GM12878 (cell line): ENCODE measurements at regions not wholly inside any gene's neighbourhood (a gene's known extent, or its start where the extent isn't known, plus 50 kb on each side); places are given as distances from the start of the nearest gene placed in this dataset.

ENCODE experiments used
- ATF2 ChIP-seq: IDR thresholded peaks from 2 replicates; pipeline ENCODE4 v1.6.1; 2012; ENCODE audit warnings: low read length, inconsistent platforms
- CBFB ChIP-seq: IDR thresholded peaks from 2 replicates; pipeline ENCODE4 v1.6.1; 2016; ENCODE audit warnings: antibody characterized with exemption, low read depth
- CREM ChIP-seq: IDR thresholded peaks from 2 replicates; pipeline ENCODE4 v1.6.1; 2014; ENCODE audit warnings: antibody characterized with exemption, low read depth
- EGR1 ChIP-seq, 2 experiments: IDR thresholded peaks; 1 replicate in 1 of 2; 2 replicates in 1 of 2; pipeline ENCODE4 v1.6.1; 2011 to 2012; ENCODE audit warnings: low read depth in 2 of 2, low read length in 2 of 2, borderline replicate concordance in 1 of 2, mild to moderate bottlenecking in 1 of 2, moderate library complexity in 1 of 2
- EP300 ChIP-seq, 2 experiments: fragments of 150-350 bp in 1 of 2; IDR thresholded peaks; 2 replicates each; pipeline ENCODE4 v1.6.1; 2011 to 2012; ENCODE audit warnings: low read depth in 2 of 2, low read length in 2 of 2, borderline replicate concordance in 1 of 2, improper control_type of control experiment in 1 of 2, inconsistent platforms in 1 of 2; ENCODE audit not compliant: control insufficient read depth in 1 of 2
- FOXM1 ChIP-seq: IDR thresholded peaks from 2 replicates; pipeline ENCODE4 v1.6.1; 2012; ENCODE audit warnings: low read depth, mild to moderate bottlenecking, inconsistent platforms, low read length, moderate library complexity
- MTA2 ChIP-seq: fragments of 450-650 bp; IDR thresholded peaks from 2 replicates; pipeline ENCODE4 v1.6.1; 2016; ENCODE audit warnings: low read depth, mild to moderate bottlenecking, moderate library complexity
- NFXL1 ChIP-seq: fragments of 450-650 bp; IDR thresholded peaks from 2 replicates; pipeline ENCODE4 v1.6.1; 2017; ENCODE audit warnings: antibody characterized with exemption, mild to moderate bottlenecking, borderline replicate concordance
- NR2C1 ChIP-seq: fragments of 450-650 bp; IDR thresholded peaks from 2 replicates; pipeline ENCODE4 v1.6.1; 2017; ENCODE audit warnings: antibody characterized with exemption, mild to moderate bottlenecking, moderate library complexity
- NRF1 ChIP-seq: conservative IDR thresholded peaks from 2 replicates; pipeline ENCODE4 v1.6.1; 2011; ENCODE audit warnings: mild to moderate bottlenecking, low read depth, low read length, improper control_type of control experiment
- PML ChIP-seq: IDR thresholded peaks from 2 replicates; pipeline ENCODE4 v1.6.1; 2012; ENCODE audit warnings: low read length, inconsistent platforms
- RAD21 ChIP-seq: IDR thresholded peaks from 2 replicates; pipeline ENCODE4 v1.6.1; 2011; ENCODE audit warnings: mild to moderate bottlenecking, low read depth, low read length, moderate library complexity; ENCODE audit not compliant: insufficient read depth
- RCOR1 ChIP-seq: conservative IDR thresholded peaks from 2 replicates; pipeline ENCODE4 v1.6.1; 2012; ENCODE audit warnings: low read depth, low read length, improper control_type of control experiment
- RUNX3 ChIP-seq: IDR thresholded peaks from 2 replicates; pipeline ENCODE4 v1.6.1; 2012; ENCODE audit warnings: low read length, inconsistent platforms
- SP1 ChIP-seq: IDR thresholded peaks from one replicate; pipeline ENCODE4 v1.6.1; 2011; ENCODE audit warnings: low read depth, low read length
- TARDBP ChIP-seq: IDR thresholded peaks from 2 replicates; pipeline ENCODE4 v1.6.1; 2016; ENCODE audit warnings: borderline replicate concordance
- USF2 ChIP-seq: IDR thresholded peaks from 2 replicates; pipeline ENCODE4 v1.6.1; 2011; ENCODE audit warnings: low read depth, low read length, improper control_type of control experiment, borderline replicate concordance
- WRNIP1 ChIP-seq: IDR thresholded peaks from 2 replicates; pipeline ENCODE4 v1.6.1; 2011; ENCODE audit warnings: low read depth, low read length, improper control_type of control experiment, borderline replicate concordance
- TF ChIP-seq, protein P1 (sequence below): fragments of 450-650 bp; IDR thresholded peaks from 2 replicates; pipeline ENCODE4 v1.6.1; 2017; ENCODE audit warnings: mild to moderate bottlenecking, moderate library complexity
- TF ChIP-seq, protein P2 (sequence below): fragments of 450-650 bp; formaldehyde crosslinking; IDR thresholded peaks from 2 replicates; pipeline ENCODE4 v1.4.0; 2020; ENCODE audit warnings: mild to moderate bottlenecking, moderate library complexity

- TF ChIP-seq NRF1 = no peak
- TF ChIP-seq WRNIP1 = no peak
- TF ChIP-seq FOXM1 = peak; percentile 90
- TF ChIP-seq RCOR1 = 0 out of 2 replicates have a peak, but pooled peaks have one; percentile 59
- TF ChIP-seq PML = peak; percentile 43; the same call in 1 of the 2 replicates
- peak; percentile 85 for TF ChIP-seq RUNX3
- TF ChIP-seq CREM = peak; percentile 86
- peak; percentile 79 for TF ChIP-seq ATF2
- TF ChIP-seq MTA2 = peak; percentile 38; the same call in 1 of the 2 replicates
- no peak for TF ChIP-seq SP1
- no peak for TF ChIP-seq EGR1 (IDR thresholded peaks at IDR 0.05; ENCODE audit: borderline replicate concordance in 1 of 2, low read depth in 2 of 2, low read length in 2 of 2)
- TF ChIP-seq, protein P1, sequence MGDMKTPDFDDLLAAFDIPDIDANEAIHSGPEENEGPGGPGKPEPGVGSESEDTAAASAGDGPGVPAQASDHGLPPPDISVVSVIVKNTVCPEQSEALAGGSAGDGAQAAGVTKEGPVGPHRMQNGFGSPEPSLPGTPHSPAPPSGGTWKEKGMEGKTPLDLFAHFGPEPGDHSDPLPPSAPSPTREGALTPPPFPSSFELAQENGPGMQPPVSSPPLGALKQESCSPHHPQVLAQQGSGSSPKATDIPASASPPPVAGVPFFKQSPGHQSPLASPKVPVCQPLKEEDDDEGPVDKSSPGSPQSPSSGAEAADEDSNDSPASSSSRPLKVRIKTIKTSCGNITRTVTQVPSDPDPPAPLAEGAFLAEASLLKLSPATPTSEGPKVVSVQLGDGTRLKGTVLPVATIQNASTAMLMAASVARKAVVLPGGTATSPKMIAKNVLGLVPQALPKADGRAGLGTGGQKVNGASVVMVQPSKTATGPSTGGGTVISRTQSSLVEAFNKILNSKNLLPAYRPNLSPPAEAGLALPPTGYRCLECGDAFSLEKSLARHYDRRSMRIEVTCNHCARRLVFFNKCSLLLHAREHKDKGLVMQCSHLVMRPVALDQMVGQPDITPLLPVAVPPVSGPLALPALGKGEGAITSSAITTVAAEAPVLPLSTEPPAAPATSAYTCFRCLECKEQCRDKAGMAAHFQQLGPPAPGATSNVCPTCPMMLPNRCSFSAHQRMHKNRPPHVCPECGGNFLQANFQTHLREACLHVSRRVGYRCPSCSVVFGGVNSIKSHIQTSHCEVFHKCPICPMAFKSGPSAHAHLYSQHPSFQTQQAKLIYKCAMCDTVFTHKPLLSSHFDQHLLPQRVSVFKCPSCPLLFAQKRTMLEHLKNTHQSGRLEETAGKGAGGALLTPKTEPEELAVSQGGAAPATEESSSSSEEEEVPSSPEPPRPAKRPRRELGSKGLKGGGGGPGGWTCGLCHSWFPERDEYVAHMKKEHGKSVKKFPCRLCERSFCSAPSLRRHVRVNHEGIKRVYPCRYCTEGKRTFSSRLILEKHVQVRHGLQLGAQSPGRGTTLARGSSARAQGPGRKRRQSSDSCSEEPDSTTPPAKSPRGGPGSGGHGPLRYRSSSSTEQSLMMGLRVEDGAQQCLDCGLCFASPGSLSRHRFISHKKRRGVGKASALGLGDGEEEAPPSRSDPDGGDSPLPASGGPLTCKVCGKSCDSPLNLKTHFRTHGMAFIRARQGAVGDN = no peak
- TF ChIP-seq NR2C1 = no peak
- no peak for TF ChIP-seq NFXL1
- peak; percentile 66 to 80; a peak in 3 of 4 replicates for TF ChIP-seq EP300 (IDR thresholded peaks at IDR 0.05; ENCODE audit: borderline replicate concordance in 1 of 2, control insufficient read depth in 1 of 2, low read depth in 2 of 2, low read length in 2 of 2)
- TF ChIP-seq TARDBP = no peak
- 0 out of 2 replicates have a peak, but pooled peaks have one; percentile 20 for TF ChIP-seq RAD21
- TF ChIP-seq USF2 = no peak
- TF ChIP-seq CBFB = no peak
- TF ChIP-seq, protein P2, sequence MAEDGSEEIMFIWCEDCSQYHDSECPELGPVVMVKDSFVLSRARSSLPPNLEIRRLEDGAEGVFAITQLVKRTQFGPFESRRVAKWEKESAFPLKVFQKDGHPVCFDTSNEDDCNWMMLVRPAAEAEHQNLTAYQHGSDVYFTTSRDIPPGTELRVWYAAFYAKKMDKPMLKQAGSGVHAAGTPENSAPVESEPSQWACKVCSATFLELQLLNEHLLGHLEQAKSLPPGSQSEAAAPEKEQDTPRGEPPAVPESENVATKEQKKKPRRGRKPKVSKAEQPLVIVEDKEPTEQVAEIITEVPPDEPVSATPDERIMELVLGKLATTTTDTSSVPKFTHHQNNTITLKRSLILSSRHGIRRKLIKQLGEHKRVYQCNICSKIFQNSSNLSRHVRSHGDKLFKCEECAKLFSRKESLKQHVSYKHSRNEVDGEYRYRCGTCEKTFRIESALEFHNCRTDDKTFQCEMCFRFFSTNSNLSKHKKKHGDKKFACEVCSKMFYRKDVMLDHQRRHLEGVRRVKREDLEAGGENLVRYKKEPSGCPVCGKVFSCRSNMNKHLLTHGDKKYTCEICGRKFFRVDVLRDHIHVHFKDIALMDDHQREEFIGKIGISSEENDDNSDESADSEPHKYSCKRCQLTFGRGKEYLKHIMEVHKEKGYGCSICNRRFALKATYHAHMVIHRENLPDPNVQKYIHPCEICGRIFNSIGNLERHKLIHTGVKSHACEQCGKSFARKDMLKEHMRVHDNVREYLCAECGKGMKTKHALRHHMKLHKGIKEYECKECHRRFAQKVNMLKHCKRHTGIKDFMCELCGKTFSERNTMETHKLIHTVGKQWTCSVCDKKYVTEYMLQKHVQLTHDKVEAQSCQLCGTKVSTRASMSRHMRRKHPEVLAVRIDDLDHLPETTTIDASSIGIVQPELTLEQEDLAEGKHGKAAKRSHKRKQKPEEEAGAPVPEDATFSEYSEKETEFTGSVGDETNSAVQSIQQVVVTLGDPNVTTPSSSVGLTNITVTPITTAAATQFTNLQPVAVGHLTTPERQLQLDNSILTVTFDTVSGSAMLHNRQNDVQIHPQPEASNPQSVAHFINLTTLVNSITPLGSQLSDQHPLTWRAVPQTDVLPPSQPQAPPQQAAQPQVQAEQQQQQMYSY = no peak
Measured at GRCh38 chr13:105048677-105049076, 1486.8 kb downstream of the EFNB2 start (continued).
